ENCODE measurements at regions not wholly inside any gene's neighbourhood (a gene's known extent, or its start where the extent isn't known, plus 50 kb on each side); places are given as distances from the start of the nearest gene placed in this dataset.
A peak's percentile ranks its signal among the peaks of the same experiment; 100 is the strongest.
"Not testable (repeated sequence)": the region's sequence is repeated elsewhere in the genome, so short reads cannot be mapped to it uniquely, and the experiment has no call there.

DNA sequence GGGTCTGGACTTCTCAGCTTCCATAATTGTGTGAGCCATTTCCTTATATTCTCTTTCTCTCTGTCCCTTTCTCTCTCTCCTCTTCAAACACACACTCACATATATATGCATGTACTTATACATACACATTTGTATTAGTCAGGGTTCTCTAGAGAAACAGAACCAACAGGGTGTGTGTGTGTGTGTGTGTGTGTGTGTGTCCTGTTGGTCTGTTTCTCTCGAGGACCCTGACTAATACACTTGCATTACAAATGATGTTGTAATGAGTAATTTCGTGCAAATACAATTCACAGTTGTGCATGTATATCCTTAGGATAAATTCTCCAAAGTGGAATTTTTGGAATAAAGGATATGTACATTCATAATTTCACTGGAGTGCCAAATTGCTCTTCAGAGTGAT, 115.3 kb downstream of the NPIPB5 start:
- DNase-seq: peak; percentile 22

- no peak for DNase-seq
Observed at GRCh38 chr16:22627043-22627442, 116.4 kb downstream of the NPIPB5 start.

DNA sequence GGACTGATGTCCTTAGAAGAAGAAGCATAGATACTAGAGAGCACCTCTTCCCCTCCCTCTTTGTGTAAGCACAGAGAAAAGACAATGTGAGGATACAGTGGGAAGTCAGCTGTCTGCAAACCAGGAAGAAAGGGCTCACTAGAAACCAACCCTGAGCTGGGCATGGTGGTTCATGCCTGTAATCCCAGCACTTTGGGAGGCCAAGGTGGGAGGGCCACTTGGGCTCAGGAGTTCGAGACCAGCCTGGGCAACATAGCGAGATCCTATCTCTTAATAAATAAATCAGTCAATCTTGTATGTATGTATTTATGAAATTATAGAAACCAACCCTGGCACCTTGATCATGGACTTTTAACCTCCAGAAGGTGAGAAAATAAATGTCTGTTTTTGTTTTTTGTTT, 118.3 kb downstream of the NPIPB5 start:
- DNase-seq: no peak

DNA sequence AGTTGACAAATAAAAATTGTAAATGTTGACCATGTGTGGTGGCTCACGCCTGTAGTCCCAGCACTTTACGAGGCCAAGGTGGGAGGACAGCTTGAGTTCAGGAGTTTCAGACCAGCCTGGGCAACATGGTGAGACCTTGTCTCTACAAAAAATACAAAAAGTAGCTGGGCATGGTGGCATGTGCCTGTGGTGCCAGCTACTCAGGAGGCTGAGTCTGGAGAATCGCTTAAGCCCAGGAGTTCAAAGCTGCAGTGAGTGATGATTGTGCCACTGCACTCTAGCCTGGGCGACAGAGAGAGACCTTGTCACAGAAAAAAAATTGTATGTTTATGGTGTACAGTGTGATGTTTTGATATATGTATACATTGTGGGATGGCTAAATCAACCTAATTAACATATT, 119.6 kb downstream of the NPIPB5 start:
- no peak for DNase-seq

DNA sequence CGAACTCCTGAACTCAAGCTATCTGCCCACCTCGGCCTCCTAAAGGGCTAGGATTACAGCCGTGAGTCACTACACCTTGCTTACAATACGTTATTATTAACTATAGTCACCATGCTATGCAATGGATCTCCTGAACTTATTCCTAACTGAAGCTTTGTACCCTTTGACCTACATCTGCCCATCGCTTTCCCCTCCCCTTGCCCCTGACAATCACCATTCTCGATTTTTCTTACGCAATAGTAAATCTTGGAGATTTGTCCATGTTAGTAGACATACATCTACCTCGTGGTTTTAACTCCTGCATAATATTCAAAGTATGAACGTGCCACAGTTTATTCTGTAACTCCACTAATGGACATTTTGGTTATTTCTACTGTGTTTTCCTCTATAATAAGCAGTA, 120.6 kb downstream of the NPIPB5 start:
- no peak for DNase-seq

DNA sequence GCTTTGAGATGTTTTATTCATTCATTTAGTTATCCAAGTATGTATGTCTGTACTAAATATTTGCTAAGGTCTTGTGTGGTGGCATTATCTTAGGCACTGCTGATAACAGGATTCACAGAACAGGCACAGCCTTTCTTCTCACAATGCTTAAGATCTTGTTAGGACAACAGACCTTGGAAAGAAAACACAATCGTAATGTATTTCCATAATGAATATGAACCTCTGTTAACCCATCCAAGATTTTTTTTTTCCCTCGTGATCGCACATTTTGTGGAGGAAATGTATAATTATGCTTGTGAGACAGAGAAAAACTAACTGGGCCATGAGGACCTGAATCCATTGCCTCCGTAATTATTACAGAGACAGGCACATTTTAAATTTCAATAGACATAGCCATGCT, 121.9 kb downstream of the NPIPB5 start:
- DNase-seq: no peak

GRCh38 chr16:22633280-22633679, 122.6 kb downstream of the NPIPB5 start:
- no peak for DNase-seq

GRCh38 chr16:22633799-22634198, 123.1 kb downstream of the NPIPB5 start:
- DNase-seq: no peak

DNA sequence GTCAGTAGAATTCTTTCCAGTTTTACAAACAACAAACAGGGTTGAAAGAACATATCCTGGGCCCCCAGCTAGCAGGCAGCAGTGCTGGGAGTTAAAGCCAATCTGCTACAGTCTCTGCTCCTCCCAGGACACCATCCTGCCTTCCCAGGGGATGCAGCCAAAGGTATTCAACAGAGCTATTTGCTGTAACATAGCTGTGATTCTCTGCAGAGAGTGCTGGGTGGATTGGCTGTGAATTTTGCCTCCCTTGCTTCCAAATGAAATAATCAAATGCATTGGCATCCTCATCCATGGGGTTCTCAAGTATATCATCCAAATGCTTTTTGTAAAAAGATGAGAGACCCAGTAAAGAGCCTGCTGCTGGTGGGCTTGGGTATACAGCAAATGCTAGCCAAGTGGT, 124.3 kb downstream of the NPIPB5 start:
- no peak for DNase-seq

DNA sequence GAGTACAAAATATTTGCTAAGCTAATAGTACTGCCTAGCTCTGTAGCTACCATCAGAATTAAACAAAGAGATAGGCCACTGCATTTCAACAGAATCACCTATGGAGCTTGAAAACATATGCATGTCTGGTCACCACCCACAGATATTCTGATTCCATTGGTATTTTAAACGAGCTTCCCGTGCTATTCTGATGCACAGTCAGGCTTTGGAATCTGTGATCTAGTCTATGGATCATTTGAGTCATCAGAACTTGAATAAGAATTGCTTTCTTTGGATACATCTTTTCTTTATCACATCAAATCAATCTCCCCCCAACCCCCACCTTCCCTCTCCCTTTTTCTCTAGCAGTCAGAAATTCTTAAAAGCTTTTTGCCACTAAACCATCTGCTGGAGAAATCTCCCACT, 124.7 kb downstream of the NPIPB5 start:
- no peak for DNase-seq

DNA sequence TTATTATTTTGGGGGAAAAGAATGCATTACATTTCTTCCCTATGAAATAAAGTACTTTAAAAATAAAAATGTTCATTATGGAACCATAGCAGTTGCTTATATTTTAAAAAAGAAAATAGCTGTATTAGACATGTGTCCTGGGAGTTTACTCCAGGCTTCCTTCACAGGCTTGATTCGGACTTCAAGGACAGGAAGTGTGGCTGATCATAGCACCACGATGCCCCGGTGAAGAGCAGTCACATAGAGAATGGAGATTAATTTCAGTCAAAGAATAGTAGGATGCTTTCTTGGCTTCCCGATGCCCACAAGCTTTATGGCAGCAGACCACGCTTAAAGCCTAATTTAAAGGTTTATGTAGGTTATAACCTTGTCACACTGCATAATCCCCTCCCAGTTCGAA, 125.1 kb downstream of the NPIPB5 start:
- DNase-seq: no peak

DNA sequence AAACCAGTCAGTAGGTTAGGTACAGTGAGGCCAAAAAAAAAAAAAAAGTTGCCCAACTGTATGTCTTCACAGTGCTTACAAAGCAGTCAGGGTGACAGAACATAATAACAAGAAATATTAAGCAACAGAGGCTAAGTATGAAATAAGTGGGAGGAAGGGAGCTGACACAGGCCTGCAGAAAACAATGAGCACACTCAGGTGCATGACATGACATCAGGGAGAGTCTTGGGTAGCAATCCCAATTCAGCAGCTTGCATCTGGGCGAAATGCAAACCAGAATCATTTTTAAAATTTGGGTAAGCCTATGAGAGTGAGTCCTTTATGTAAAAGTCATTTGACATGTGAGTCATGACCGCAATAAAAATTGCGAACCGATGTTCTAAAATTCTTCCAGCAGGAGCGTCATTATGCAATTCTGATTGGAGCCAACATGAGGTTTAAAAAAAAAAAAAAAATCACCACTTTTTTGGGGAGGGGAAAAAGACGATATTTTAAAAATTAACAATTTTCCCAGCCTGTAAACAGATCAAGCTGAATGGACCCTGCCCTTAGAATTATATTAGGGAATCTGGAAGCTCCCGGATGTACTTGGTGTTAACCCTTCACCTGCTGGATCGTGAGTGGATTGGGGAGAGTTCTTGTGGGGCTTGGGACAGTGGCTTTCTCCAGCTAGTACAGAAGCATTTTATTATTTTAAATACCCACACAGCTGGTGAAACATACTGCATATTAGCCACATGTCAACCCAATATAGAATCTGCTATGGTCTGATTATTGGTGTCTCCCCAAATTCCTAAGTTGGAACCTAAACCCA, 127.9 kb downstream of the NPIPB5 start:
- DNase-seq: peak; percentile 13

DNA sequence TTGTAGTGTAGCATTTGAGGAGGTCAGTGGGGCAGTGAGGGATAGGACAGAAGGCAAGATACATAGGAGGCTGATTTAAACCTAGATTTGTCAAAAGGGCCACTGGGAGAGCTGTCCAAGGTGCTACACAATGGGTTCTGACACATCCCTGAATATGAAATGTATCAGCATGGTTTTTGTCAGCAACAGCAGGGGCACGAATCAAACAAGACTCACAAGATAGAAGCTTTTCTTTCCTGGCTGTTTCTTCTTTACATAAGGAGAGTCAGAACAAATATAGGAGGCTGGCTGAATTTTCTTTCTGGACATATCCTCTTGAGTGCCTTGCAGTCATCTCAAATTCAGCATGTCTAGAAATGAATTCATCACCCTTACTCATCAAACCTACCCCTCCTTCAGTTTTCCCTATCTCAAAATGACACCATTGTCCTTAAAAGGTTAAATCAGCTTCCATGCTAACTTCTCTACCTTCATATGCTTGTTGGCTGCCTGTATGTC, 130.5 kb downstream of the NPIPB5 start:
- DNase-seq: peak; percentile 44

DNA sequence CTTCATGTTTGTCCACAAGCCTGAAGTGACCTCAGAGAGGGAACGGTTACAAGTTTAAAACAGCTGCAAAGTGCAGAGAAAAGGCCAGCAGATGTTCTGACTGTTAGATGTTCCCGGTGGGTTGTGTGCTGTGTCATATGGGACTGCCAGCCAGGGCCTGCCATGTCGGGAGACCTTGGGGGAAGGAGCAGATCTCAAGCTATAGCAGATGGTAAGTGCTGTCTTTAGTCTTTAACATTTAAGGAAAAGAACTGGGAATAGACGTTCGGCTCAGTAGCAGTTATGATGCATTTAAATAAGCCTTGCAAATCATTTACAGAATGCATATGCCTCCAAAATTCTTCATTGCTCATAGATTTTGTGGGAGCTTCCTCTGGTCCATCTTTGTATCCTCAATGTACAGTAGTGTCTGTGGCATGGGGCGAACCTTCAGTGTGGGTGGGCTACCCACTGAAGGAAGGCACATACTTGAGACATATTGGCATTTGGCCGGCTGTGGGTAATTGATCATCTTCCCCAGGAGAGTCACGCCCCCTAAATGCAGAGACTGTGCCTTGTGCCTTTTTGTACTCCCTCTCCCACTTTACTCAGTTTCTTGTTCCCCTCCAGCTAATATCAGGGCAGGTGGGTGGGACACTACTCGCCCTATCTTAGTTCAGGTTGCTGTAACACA, 131.9 kb downstream of the NPIPB5 start:
- no peak for DNase-seq

- not testable (repeated sequence) for DNase-seq
Observed at GRCh38 chr16:22643203-22643602, 132.5 kb downstream of the NPIPB5 start.

- DNase-seq: no peak
Observed at GRCh38 chr16:22643886-22644285, 133.2 kb downstream of the NPIPB5 start.

- no peak for DNase-seq
Observed at GRCh38 chr16:22645868-22646267, 135.2 kb downstream of the NPIPB5 start.

GRCh38 chr16:22646948-22647556, 136.4 kb downstream of the NPIPB5 start:
- no peak for DNase-seq

GRCh38 chr16:22648141-22648540, 137.4 kb downstream of the NPIPB5 start:
- DNase-seq: no peak

GRCh38 chr16:22648941-22649340, 138.2 kb downstream of the NPIPB5 start:
- no peak for DNase-seq

GRCh38 chr16:22651111-22651817, 140.6 kb downstream of the NPIPB5 start:
- not testable (repeated sequence) for DNase-seq

- DNase-seq: no peak
Observed at GRCh38 chr16:22652463-22652845, 141.8 kb downstream of the NPIPB5 start.

GRCh38 chr16:22653876-22654275, 143.2 kb downstream of the NPIPB5 start:
- no peak for DNase-seq
